Spleen (tissue), 7 donors: ENCODE measurements at regions not wholly inside any gene's neighbourhood (a gene's known extent, or its start where the extent isn't known, plus 50 kb on each side); places are given as distances from the start of the nearest gene placed in this dataset.

Source experiments
- POLR2AphosphoS5 ChIP-seq, 3 donors: sonication (generic); formaldehyde crosslinking; IDR thresholded peaks; one replicate each; pipeline ENCODE4 v1.5.1; 2017; ENCODE audit warnings: antibody characterized with exemption in 3 of 3
- TF ChIP-seq, protein P1 (sequence below), 11 experiments: fragments of 200-600 bp in 7 of 11; fragments of 450-650 bp in 4 of 11; sonication (generic) in 4 of 11; IDR thresholded peaks in 8 of 11; conservative IDR thresholded peaks in 3 of 11; 1 replicate in 7 of 11; 2 replicates in 4 of 11; pipeline versions ENCODE4 v1.4.0 to v1.8.0; 2016 to 2021; ENCODE audit warnings: antibody characterized with exemption in 11 of 11, inconsistent platforms in 4 of 11, mild to moderate bottlenecking in 1 of 11
- donor health status: DM: no; HTN: no; CAD: no; lungs with moderate emphysema.
- donor health status: DM: no; HTN: no; CAD: no.
- donor health status: DM: no; HTN: no; CAD: no.

- TF ChIP-seq, protein P1, sequence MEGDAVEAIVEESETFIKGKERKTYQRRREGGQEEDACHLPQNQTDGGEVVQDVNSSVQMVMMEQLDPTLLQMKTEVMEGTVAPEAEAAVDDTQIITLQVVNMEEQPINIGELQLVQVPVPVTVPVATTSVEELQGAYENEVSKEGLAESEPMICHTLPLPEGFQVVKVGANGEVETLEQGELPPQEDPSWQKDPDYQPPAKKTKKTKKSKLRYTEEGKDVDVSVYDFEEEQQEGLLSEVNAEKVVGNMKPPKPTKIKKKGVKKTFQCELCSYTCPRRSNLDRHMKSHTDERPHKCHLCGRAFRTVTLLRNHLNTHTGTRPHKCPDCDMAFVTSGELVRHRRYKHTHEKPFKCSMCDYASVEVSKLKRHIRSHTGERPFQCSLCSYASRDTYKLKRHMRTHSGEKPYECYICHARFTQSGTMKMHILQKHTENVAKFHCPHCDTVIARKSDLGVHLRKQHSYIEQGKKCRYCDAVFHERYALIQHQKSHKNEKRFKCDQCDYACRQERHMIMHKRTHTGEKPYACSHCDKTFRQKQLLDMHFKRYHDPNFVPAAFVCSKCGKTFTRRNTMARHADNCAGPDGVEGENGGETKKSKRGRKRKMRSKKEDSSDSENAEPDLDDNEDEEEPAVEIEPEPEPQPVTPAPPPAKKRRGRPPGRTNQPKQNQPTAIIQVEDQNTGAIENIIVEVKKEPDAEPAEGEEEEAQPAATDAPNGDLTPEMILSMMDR (IDR thresholded peaks at IDR 0.05 in 8 of 11, conservative IDR thresholded peaks at IDR 0.05 in 3 of 11): no peak
- TF ChIP-seq POLR2AphosphoS5 (IDR thresholded peaks at IDR 0.05): no peak
These were observed 166.6 kb downstream of the KIF20B start for GRCh38 chr10:89867964-89868363.
